HepG2 (cell line): ENCODE measurements at regions not wholly inside any gene's neighbourhood (a gene's known extent, or its start where the extent isn't known, plus 50 kb on each side); places are given as distances from the start of the nearest gene placed in this dataset.

ENCODE experiments used
- ATAC-seq: fragments of 200-7000 bp; cut with Tn5 transposase; 3 replicates; pipeline ENCODE4 v1.9.1; 2020; ENCODE audit warnings: mild to moderate bottlenecking, moderate library complexity
- BruUV-seq: library from RNA; stranded (reverse); fragments of 400-500 nt; replicated peaks from 2 replicates; lab custom pipeline; 2021; lab: Mats Ljungman, UMichigan
- CTCF ChIA-PET: fragments of 300-600 bp; formaldehyde crosslinking; extraction: SDS; loops from one replicate; lab custom pipeline; 2021; ENCODE audit warnings: low total read pairs, inconsistent platforms, low intra/inter-chr PET ratio; lab: Yijun Ruan, JAX
- POLR2A ChIA-PET: fragments of 350-600 bp; sonication (Branson Sonifier 250); formaldehyde crosslinking; loops from one replicate; lab custom pipeline; 2020; ENCODE audit warnings: antibody characterized with exemption, inconsistent platforms; lab: Yijun Ruan, JAX
- DNase-seq: peaks from one replicate; pipeline ENCODE4 v3.0.0-alpha.2; 2015; ENCODE audit warnings: low spot score
- FAIRE-seq: peaks from 3 replicates; lab custom pipeline; 2011; peaks lifted over from hg19 to GRCh38; lab: Jason Lieb, UNC
- H2AFZ ChIP-seq: one replicate; pipeline ENCODE4 v1.6.1; 2011; ENCODE audit warnings: low read length, inconsistent platforms
- H3K27ac ChIP-seq: fragments of 300-600 bp; 3 replicates; pipeline ENCODE4 v1.8.0; 2011; ENCODE audit warnings: mixed run types, mild to moderate bottlenecking, mixed read lengths, low read length, inconsistent platforms; ENCODE audit not compliant: insufficient read depth; ENCODE audit errors: extremely low read length
- H3K27me3 ChIP-seq, 2 experiments: fragments of 200-600 bp in 1 of 2; 2 replicates in 1 of 2; 3 replicates in 1 of 2; pipeline versions ENCODE4 v1.6.0 to v1.8.0; 2011; ENCODE audit warnings: low read length in 2 of 2, mild to moderate bottlenecking in 2 of 2, moderate library complexity in 2 of 2, inconsistent platforms in 1 of 2; ENCODE audit not compliant: insufficient read depth in 2 of 2, control insufficient read depth in 1 of 2
- H3K36me3 ChIP-seq, 2 experiments: fragments of 200-600 bp in 1 of 2; replicated peaks in 1 of 2; 2 replicates in 1 of 2; 3 replicates in 1 of 2; pipeline versions ENCODE4 v1.5.1 to v1.8.0; 2011; ENCODE audit warnings: low read length in 2 of 2, inconsistent platforms in 1 of 2; ENCODE audit not compliant: insufficient read depth in 2 of 2, control insufficient read depth in 1 of 2
- H3K4me1 ChIP-seq: 2 replicates; pipeline ENCODE4 v1.5.1; 2012; ENCODE audit warnings: low read length, inconsistent platforms; ENCODE audit not compliant: insufficient read depth
- H3K4me2 ChIP-seq: 2 replicates; pipeline ENCODE4 v1.6.0; 2011; ENCODE audit warnings: low read depth, low read length, inconsistent platforms
- H3K4me3 ChIP-seq, 3 experiments: fragments of 200-600 bp in 1 of 3; sonication (generic), shearing (Covaris generic) in 1 of 3; replicated peaks in 1 of 3; 2 replicates each; pipeline ENCODE4 v1.5.1; 2011 to 2016; ENCODE audit warnings: low read length in 3 of 3, inconsistent platforms in 2 of 3, low read depth in 2 of 3, mild to moderate bottlenecking in 2 of 3, control low read depth in 1 of 3, mixed read lengths in 1 of 3; ENCODE audit not compliant: insufficient read depth in 1 of 3
- H3K79me2 ChIP-seq: one replicate; pipeline ENCODE4 v1.6.1; 2011; ENCODE audit warnings: low read length, inconsistent platforms; ENCODE audit not compliant: insufficient read depth
- H3K9ac ChIP-seq: 2 replicates; pipeline ENCODE4 v1.6.0; 2011; ENCODE audit warnings: mild to moderate bottlenecking, low read depth, low read length, inconsistent platforms; ENCODE audit not compliant: insufficient read depth
- H3K9me3 ChIP-seq: 2 replicates; pipeline ENCODE4 v1.5.1; 2012; ENCODE audit warnings: mild to moderate bottlenecking, low read length
- H4K20me1 ChIP-seq: 2 replicates; pipeline ENCODE4 v1.6.0; 2011; ENCODE audit warnings: inconsistent platforms, mild to moderate bottlenecking, low read length, moderate library complexity; ENCODE audit not compliant: insufficient read depth
- ARNTL ChIP-seq: sonication (generic); formaldehyde crosslinking; IDR thresholded peaks from 2 replicates; pipeline ENCODE4 v1.4.0; 2020; ENCODE audit warnings: mild to moderate bottlenecking, missing genetic modification reagents
- CBX1 ChIP-seq: IDR thresholded peaks from one replicate; pipeline ENCODE4 v1.6.1; 2016; ENCODE audit warnings: antibody characterized with exemption, low read depth
- CTCF ChIP-seq: sonication (generic); formaldehyde crosslinking; IDR thresholded peaks from 2 replicates; pipeline ENCODE4 v1.5.0; 2020; ENCODE audit warnings: mild to moderate bottlenecking, missing genetic modification reagents, moderate library complexity
- KAT7 ChIP-seq: IDR thresholded peaks from 2 replicates; pipeline ENCODE4 v1.6.1; 2018; ENCODE audit warnings: borderline replicate concordance, missing compliant biosample characterization
- LCORL ChIP-seq, 2 experiments: fragments of 450-650 bp in 1 of 2; sonication (generic) in 1 of 2; formaldehyde crosslinking in 1 of 2; IDR thresholded peaks; 2 replicates each; pipeline versions ENCODE4 v1.5.0 to v1.6.1; 2017 to 2020; ENCODE audit warnings: antibody characterized with exemption in 1 of 2, missing genetic modification reagents in 1 of 2
- NR3C1 ChIP-seq: sonication (generic); formaldehyde crosslinking; IDR thresholded peaks from 2 replicates; pipeline ENCODE4 v1.4.0; 2020; ENCODE audit warnings: missing genetic modification reagents
- RARG ChIP-seq: sonication (generic); formaldehyde crosslinking; IDR thresholded peaks from 2 replicates; pipeline ENCODE4 v1.4.0; 2020; ENCODE audit warnings: low read depth, mild to moderate bottlenecking, missing genetic modification reagents
- TCF7 ChIP-seq: sonication (generic); IDR thresholded peaks from 2 replicates; pipeline ENCODE4 v1.6.1; 2016; ENCODE audit warnings: antibody characterized with exemption, low read depth
- THAP9 ChIP-seq: sonication (generic); formaldehyde crosslinking; IDR thresholded peaks from 2 replicates; pipeline ENCODE4; 2020; ENCODE audit warnings: missing genetic modification reagents, mild to moderate bottlenecking, borderline replicate concordance
- ZBTB25 ChIP-seq: IDR thresholded peaks from 2 replicates; pipeline ENCODE4 v1.6.1; 2018; ENCODE audit warnings: missing genetic modification reagents
- ZBTB39 ChIP-seq: sonication (generic); formaldehyde crosslinking; IDR thresholded peaks from 2 replicates; pipeline ENCODE4 v1.5.0; 2020; ENCODE audit warnings: missing genetic modification reagents
- ZNF275 ChIP-seq: sonication (generic); formaldehyde crosslinking; IDR thresholded peaks from 2 replicates; pipeline ENCODE4 v1.8.0; 2022; ENCODE audit warnings: missing genetic modification reagents, mild to moderate bottlenecking, inconsistent platforms, borderline replicate concordance
- ZNF335 ChIP-seq: sonication (generic); formaldehyde crosslinking; IDR thresholded peaks from 2 replicates; pipeline ENCODE4 v1.4.0; 2020; ENCODE audit warnings: missing genetic modification reagents
- ZNF337 ChIP-seq: sonication (generic); formaldehyde crosslinking; IDR thresholded peaks from 2 replicates; pipeline ENCODE4 v1.5.1; 2020; ENCODE audit warnings: missing genetic modification reagents, low read depth, mild to moderate bottlenecking, borderline replicate concordance
- ZNF891 ChIP-seq: sonication (generic); formaldehyde crosslinking; IDR thresholded peaks from 2 replicates; pipeline ENCODE4 v1.5.0; 2020; ENCODE audit warnings: mild to moderate bottlenecking, missing genetic modification reagents
- WGBS: methylation state at CpG from one replicate; pipeline ENCODE4 v1.1.6; 2017; ENCODE audit warnings: low lambda C conversion rate; 5-methylcytosine and 5-hydroxymethylcytosine counted together
- in situ Hi-C: cut with HindIII; loops from 2 replicates; pipeline ENCODE4 v1.10.0; 2017; ENCODE audit warnings: low pct_unique_long_range_greater_than_20kb; ENCODE audit not compliant: extremely low pct_ligation_motif_present
- intact Hi-C: fragments of 100-400 bp; cut with micrococcal nuclease; formaldehyde crosslinking; loops from one replicate; pipeline ENCODE4 v1.10.0; 2022; ENCODE audit not compliant: unreplicated experiment

GRCh38 chr11:98107736-98108135 is 913.0 kb upstream of the CNTN5 start (continued):
- TF ChIP-seq TCF7 (no peak), LCORL (IDR thresholded peaks at IDR 0.05) (no peak), LCORL (CRISPR knock-in tag; IDR thresholded peaks at IDR 0.05) (no peak), ZNF337 (CRISPR knock-in tag) (no peak), RARG (no peak), ZNF335 (CRISPR knock-in tag) (no peak), ZNF275 (CRISPR knock-in tag) (no peak), ARNTL (CRISPR knock-in tag) (no peak), KAT7 (no peak)

- Histone ChIP-seq H3K27ac (no peak overlapping the region), H3K79me2 (no peaks in the 10 kb centered on the region), H3K4me1 (no peaks in the 10 kb centered on the region), H3K4me3 (no peak overlapping the region), H3K9ac (no peak overlapping the region), H4K20me1 (no peaks in the 10 kb centered on the region), H3K27me3 (no peaks in the 10 kb centered on the region), H3K36me3 (no peaks in the 10 kb centered on the region), H3K9me3 (no peaks in the 10 kb centered on the region), H2AFZ (no peak overlapping the region), H3K4me2 (no peak overlapping the region)
- 2% methylated on average over 5 of the region's 5 CpGs for WGBS
- no TSS peak for BruUV-seq
- POLR2A ChIA-PET: no interaction called here
- in situ Hi-C loops (no loop called here), intact Hi-C loops (no loop called here)
- DNase-seq: no peak
- CTCF ChIA-PET: no interaction called here
- FAIRE-seq: no peak
- ATAC-seq: no peak
- no peak for TF ChIP-seq CBX1
- no peak for TF ChIP-seq CTCF (CRISPR knock-in tag)
- TF ChIP-seq ZBTB39 (CRISPR knock-in tag): no peak
- no peak for TF ChIP-seq NR3C1 (CRISPR knock-in tag)
- no peak for TF ChIP-seq THAP9 (CRISPR knock-in tag)
- no peak for TF ChIP-seq ZBTB25 (CRISPR knock-in tag)
- no peak for TF ChIP-seq ZNF891 (CRISPR knock-in tag)
These were observed 910.7 kb upstream of the CNTN5 start for GRCh38 chr11:98110030-98110429.
